GM12874 (cell line): ENCODE measurements at regions not wholly inside any gene's neighbourhood (a gene's known extent, or its start where the extent isn't known, plus 50 kb on each side); places are given as distances from the start of the nearest gene placed in this dataset.

Source experiments
- TF ChIP-seq, protein P1 (sequence below): IDR thresholded peaks from 2 replicates; pipeline ENCODE4 v1.5.1; 2011; ENCODE audit warnings: low read depth, mild to moderate bottlenecking, control low read depth, low read length, moderate library complexity; ENCODE audit not compliant: insufficient read depth

DNA sequence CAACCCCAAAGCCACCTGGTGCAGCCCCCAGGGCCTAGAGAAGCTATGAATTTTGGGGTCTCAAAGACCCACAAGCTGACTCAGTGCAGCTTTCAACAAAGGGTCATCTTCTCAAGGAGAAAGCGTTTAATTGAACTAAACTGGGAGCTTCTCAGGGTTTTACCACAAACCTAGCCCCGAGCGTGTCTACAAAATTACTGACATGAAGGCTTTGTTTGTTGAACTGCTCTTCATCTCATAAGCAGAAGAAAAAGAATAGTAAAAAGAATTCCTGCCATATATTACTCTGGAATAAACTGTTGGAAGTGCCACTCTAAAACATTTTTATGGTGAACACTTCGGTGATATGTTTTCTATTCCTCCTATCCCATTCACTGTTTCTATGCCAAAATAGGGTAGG is 50.8 kb upstream of the INCENP start:
- TF ChIP-seq, protein P1, sequence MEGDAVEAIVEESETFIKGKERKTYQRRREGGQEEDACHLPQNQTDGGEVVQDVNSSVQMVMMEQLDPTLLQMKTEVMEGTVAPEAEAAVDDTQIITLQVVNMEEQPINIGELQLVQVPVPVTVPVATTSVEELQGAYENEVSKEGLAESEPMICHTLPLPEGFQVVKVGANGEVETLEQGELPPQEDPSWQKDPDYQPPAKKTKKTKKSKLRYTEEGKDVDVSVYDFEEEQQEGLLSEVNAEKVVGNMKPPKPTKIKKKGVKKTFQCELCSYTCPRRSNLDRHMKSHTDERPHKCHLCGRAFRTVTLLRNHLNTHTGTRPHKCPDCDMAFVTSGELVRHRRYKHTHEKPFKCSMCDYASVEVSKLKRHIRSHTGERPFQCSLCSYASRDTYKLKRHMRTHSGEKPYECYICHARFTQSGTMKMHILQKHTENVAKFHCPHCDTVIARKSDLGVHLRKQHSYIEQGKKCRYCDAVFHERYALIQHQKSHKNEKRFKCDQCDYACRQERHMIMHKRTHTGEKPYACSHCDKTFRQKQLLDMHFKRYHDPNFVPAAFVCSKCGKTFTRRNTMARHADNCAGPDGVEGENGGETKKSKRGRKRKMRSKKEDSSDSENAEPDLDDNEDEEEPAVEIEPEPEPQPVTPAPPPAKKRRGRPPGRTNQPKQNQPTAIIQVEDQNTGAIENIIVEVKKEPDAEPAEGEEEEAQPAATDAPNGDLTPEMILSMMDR = no peak

DNA sequence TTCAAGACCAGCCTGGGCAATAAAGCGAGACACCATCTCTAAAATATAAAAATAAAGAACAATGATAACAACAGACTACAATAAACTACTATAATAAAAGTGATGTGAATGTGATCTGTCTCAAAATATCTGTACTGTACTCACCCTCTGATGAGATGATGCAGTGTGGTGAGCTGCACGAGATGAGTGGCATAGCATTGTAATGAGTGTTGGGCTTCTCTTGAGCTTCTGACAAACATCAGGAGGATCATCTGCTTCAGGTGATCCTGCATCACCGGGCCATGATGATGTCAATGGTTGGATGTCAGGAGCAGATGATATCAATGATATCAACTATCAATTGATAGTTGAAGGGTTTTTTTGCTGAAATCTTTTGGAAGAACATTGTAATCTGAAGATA is 52.4 kb upstream of the INCENP start:
- TF ChIP-seq, protein P1 = no peak

DNA sequence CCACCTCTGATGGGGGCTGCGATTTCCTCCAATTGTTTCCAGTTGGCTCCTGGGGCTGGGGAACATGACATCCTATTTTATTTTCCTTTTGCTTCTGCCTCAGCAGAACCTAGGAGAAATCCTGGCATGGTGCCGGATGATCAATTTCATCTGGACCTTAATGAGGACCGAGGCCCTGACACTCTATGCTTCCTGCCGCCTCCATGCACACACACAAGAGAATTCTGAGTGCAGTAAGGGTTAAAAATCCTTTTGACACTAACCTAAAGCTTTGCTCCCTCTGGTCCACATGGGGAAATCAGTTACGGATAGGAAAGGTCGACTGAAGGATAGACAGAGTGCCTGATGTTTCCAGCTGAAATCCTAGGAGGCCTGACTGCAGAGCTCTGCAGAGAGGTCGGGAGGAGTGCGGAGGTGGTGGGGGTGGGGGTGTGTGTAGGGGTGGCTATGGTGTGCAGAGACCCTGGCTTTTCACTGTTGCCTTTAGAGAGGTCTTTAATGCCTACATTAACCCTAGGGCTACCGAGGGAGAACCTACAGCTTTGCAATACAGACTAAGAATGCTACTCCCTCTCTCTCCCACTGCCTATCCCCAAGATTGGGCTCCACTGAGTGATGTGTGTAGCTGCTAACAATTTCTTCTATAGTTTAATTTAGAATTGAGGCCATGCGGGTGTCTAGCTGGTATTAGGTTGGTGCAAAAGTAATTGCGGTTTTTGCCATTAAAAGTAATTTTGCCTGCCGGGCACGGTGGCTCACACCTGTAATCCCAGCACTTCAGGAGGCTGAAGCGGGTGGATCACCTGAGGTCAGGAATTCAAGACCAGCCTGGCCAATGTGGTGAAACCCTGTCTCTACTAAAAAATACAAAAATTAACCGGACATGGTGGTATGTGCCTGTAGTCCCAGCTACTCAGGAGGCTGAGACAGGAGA is 53.6 kb upstream of the INCENP start:
- TF ChIP-seq, protein P1 = no peak

DNA sequence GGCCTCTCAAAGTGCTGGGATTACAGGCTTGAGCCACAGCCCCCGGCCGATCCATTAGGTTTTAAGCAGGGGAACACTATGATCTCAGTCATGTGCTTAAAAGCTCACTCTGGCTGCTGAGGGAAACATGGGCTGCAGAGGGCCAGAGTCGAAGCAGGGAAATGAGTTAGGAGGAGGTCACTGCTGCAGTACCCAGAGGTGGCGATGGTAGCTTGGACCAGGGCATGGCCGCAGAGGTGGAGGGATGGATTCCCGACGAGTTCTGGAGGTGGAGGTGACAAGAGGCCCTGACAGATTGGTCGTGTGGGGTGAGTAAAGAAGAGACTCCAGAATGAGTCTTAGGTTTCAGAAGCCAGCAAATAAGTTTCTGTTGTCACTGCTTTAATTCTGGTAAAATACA is 54.4 kb upstream of the INCENP start:
- TF ChIP-seq, protein P1 = no peak

DNA sequence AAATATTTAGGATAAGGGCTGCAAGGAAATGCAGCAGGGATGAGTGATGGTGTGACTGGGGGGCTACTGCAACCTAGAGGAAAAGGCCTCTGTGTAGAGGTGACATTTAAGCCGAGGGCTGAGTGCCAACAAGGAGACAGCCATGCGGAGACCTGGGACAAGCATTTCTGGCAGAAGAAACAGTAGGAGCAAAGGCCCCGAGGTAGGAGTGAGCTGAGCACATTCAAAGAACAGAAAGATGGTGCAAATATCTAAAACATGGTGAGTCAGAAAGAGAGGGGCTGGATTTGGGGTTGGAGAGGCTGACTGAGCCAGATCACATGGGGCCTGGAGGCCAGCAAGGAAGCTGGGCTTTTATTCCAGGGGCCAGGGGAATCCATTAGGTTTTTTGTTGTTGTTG is 55.1 kb upstream of the INCENP start:
- TF ChIP-seq, protein P1 = no peak

DNA sequence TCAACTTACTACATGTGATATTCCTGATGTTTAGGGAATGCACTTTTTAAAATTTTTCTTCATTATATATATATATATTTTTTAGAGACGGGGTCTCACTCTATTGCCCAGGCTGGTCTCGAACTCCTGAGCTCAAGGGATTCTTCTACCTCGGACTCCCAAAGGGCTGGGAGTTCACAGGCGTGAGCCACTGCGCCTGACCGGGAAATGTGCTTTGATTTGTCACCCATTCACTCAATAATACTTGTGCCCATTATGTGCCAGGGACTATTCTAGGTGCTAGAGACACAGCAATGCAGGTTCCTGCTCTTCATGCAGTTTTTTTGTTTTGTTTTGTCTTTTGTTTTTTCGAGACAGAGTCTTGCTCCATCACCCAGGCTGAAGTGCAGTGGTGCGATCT is 56.1 kb upstream of the INCENP start:
- TF ChIP-seq, protein P1 = no peak

DNA sequence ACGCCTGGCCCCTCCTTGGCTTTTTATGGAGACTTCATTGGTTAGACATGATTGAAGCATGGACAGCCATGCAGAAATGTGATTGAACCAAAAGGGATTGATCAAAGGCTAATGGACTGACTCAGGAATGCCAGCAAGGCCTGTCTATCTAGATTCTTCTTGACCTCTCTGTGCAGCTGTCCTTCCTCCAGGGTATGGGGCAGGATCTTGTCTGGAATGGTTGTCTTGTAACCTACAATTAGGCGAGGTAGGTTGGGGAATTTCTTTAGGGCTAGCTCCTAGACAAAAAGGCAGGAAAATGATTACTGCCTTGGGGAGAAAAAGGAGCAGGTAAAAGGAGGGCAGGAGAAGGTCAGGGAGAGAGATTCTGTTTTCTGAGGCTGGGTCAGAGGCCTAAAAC is 59.6 kb upstream of the INCENP start:
- TF ChIP-seq, protein P1 = no peak
